HG03095 (cell line): ENCODE measurements at regions not wholly inside any gene's neighbourhood (a gene's known extent, or its start where the extent isn't known, plus 50 kb on each side); places are given as distances from the start of the nearest gene placed in this dataset.
"Not testable (repeated sequence)": the region's sequence is repeated elsewhere in the genome, so short reads cannot be mapped to it uniquely, and the experiment has no call there.

Source experiments
- ATAC-seq: cut with Tn5 transposase; IDR thresholded peaks from one replicate; pipeline ENCODE4 v1.9.1; 2021; ENCODE audit warnings: moderate library complexity; ENCODE audit not compliant: unreplicated experiment

- ATAC-seq, result no peak
Observed at GRCh38 chr6:85287158-85287557, 162.7 kb upstream of the NT5E start.

DNA sequence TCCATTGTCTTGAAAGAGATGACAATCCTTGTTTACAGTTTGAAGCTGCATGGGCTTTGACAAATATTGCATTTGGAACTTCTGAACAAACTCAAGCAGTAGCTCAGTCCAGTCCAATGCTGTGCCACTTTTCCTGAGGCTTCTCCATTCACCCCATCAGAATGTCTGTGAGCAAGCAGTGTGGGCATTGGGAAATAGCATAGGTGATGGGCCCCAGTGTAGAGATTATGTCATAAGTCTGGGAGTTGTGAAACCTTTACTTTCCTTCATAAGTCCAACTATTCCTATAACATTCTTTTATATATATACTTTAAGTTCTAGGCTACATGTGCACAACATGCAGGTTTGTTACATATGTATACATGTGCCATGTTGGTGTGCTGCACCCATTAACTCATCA is 163.4 kb upstream of the NT5E start:
- ATAC-seq, result not testable (repeated sequence)

- no peak for ATAC-seq
Observed at GRCh38 chr6:85285934-85286333, 163.9 kb upstream of the NT5E start.

- no peak for ATAC-seq
Observed at GRCh38 chr6:85285114-85285513, 164.8 kb upstream of the NT5E start.

DNA sequence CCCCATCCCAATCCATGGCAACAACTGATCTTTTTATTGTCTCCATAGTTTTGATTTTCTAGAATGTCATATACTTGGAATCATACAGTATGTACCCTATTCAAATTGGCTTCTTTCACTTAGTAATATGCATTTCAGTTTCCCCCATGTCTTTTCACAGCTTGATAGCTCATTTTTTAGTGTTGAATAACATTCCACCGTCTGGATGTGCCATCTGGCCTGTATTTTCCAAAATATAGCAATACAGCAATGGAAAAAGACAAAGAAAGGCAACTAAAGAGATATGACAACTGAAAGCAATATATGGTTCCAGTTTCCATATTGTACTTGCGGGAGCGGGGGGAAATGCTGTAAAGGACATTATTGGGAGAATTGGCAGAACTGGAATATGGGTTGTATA is 166.4 kb upstream of the NT5E start:
- no peak for ATAC-seq

DNA sequence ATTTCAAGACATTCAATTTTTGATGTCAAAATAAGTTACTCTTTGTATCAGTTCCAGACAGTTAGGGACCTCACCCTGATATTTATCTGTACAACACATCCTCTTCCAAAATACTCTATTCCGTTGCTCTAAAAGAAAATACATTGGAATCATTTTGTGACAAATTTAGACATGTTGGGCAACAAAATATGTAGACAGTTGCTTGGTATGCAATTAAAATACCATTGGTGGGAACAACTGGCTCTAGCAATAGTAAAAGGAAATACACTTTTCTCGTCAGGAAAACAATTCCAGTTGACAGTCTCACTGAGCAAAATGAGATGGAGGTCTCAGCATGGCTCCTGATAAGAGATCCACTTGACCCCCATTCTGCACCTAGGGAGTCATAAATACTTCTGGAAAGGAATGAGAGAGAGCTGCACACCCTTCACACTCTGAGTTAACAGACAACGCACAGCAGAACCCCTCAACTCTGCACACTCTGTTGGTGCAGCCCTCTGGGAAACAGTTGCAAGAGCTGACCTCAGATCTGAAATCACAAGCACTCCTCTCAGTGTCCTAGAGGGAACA is 171.3 kb upstream of the NT5E start:
- ATAC-seq, result no peak

- ATAC-seq, result not testable (repeated sequence)
Observed at GRCh38 chr6:85276026-85276425, 173.9 kb upstream of the NT5E start.

- ATAC-seq, result no peak
Observed at GRCh38 chr6:85275338-85275985, 174.4 kb upstream of the NT5E start.

- ATAC-seq, result no peak
Observed at GRCh38 chr6:85273870-85274269, 176.0 kb upstream of the NT5E start.

- no peak for ATAC-seq
Observed at GRCh38 chr6:85273046-85273445, 176.8 kb upstream of the NT5E start.

DNA sequence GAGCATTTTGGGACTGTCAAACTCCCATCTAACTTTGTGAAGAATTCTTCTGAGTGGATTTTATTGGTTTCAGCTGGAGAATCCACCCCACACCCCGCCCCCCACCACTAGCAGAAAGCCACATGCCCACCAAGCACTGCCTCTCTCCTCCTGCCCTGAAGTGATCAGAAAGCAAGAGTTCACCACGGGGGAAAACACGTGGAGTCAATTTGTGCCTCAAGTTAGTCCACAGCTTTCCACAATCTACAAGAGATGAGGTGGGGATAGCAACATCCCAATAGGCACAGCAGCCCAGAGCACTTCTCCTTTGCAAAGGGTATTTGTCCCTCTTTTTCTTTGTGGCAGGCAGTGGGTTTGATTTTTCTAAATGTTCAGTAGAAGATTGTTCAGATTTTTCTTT is 177.3 kb upstream of the NT5E start:
- no peak for ATAC-seq

DNA sequence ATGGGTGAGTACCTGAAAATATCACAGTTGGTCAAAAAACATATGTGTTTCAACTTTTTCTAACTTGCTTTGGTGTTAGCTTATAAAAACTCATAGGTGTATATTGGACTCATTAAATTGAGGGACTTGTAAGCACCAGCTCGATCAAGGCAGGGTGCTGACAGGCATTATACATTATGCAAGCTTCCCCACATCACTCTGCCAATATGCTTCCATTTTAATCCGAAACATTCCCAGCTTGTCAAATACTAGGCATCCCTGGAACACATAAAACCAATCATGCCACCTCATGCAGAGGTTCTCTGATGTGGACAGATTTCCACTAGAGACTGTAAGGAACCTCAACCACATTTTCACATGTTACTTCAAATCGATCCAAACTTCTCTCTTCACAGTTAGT is 187.3 kb upstream of the NT5E start:
- ATAC-seq, result no peak

DNA sequence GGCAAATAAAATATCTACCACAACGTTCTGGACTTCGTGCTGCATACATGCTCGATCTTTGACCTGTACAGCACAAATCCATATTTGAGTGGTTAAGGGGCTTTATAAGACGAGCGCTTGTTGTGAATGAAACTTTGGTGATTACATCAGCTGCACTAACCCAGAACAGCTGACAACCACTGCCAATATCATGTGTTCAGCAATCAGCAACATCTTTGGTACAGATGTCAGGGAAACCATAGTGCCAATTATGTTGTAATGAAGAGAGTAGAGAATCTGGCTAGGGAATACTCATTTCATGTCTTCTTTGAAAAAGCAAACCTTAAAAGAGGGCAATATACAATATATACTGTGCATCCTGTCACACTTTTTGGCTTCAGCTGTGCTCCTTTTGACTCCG is 188.6 kb upstream of the NT5E start:
- no peak for ATAC-seq

- ATAC-seq, result no peak
Observed at GRCh38 chr6:85255661-85256060, 194.2 kb upstream of the NT5E start.

DNA sequence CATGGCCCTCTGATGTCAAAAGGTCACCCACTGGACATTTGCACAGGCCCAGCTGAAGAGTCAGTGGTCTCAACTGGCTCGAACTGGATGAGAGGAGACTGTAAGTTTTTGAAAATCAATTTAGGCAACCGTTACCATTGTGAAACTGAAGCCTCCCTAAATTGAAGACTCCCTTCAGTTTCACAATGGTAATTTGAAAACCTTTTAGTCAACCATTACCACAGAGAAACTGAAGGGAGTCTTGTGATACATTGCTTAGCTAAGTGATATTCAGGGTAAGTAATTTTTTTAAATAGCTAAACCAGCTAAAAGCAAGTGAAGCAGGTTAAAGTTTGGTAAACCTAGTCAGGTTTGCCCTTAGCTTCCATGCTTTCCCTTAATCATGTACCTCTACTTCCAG is 197.3 kb upstream of the NT5E start:
- no peak for ATAC-seq

GRCh38 chr6:85252085-85252484 is 197.8 kb upstream of the NT5E start:
- no peak for ATAC-seq

DNA sequence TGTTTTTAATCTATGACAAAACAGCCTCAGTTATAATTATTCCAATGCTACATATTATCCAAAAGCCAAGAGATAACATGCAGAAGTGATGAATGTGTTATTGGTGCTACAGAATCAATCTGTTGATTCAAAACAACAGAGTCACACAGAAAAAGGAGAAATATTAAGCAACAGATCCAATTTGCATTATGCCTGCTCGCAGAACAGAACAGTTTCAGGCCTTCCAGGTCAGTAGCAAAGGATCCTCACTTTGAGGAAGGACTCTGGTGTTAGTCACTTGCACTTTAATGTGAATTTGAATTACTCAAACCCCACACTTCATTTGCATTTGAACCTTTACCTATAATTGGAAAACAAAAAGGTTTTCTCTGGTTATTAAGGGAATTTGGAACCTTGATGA is 198.6 kb upstream of the NT5E start:
- no peak for ATAC-seq

DNA sequence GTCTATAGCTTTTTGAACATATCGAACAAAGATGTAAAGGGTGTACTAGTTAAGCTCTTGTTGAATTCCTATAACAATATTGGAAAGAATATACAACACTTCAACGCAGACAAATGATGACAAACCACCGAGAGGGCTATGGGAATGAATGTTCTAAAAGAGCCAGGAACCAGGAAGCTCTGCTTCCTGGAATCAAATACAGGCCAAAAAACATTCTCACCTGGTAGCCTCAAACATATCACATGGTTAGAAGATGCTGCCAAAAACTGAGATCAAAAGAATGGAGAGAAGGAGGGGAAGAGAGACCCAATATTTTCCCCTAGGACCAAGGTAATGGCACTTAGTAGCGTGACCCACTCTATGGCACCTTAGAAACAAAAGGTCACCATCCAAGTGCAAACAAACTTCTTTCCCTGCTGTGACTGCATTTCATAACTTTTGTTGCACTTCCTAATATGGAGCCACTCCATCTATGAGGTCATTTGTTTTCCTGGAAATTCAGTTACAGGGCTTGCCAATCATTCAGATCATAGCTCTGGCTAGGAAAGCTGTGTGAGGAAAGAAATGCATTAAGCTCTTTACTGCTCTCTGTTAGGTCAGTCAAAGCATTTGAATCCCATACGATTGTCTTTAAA is 199.2 kb upstream of the NT5E start:
- no peak for ATAC-seq

DNA sequence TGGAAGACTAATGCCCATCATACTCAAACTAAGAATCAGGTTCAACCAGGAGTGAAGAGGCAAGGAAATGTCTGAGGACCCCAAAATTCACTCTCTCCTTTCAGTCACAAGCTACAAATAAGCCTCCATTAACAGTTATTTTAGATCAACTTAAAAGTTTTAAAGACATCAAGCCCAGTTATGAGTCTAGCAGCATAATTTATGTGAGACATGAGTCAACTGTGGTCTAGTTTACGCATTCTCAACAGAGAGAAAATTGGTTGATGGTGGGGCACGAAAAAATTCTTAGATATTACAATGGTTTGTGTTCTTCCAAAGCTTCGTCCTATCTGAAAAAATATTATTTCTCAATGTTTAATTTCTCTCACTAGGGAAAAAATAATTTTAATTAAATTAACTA is 204.9 kb upstream of the NT5E start:
- no peak for ATAC-seq

DNA sequence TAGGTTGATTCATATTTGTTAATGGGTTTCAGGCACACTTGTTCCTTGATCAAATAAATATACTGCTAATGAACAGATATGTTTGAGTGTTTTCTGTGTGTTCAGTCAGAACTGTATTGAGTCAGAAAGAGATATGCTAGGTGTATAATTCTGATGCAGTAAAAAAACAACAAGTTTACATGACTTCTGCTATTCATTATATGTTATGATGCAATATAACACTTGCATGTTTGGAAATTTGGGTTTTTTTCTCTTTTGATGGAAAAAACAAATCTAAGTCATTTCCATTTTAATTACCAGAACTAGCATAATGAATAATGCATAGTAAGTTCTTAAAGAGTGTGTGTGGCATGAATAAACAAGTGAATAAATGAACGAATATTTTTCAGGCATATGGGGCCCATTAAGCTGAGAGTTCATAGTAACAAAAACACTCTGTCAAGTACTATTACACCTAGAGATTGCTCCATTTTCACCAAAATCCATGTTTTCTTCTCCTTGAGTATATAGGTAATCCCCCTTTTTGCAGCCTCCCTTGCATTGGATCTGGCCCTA is 208.3 kb upstream of the NT5E start:
- no peak for ATAC-seq

DNA sequence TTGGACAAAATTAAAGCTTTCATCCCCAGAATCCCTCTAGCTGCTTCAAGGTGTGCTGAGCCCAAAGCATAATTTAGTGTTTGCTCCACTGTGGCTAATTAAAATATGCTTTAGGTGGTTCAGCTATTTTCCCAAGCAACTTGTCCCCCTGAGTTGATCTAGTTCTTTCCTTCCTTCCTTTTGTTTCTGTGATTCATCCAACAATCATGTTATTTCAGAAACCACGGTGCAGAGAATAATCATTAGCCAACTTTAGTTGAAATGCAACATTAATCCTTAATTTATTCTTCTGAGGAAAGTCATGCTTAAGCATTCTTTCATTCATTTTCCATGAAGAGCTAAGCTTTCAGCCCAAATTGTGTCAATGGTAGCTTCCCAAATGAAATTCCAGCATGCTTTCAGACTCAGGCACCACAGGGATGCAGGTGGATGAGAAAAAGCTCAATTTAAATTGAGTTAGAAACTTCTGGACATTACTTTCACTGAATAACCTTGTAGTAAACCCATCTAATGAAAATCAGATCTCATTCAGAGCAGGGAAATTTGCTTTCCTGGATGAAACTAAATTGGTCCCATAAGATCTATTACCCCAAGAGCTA is 209.0 kb upstream of the NT5E start:
- ATAC-seq, result no peak

GRCh38 chr6:85237478-85237877 is 212.4 kb upstream of the NT5E start:
- ATAC-seq, result no peak
